ENCODE measurements at regions not wholly inside any gene's neighbourhood (a gene's known extent, or its start where the extent isn't known, plus 50 kb on each side); places are given as distances from the start of the nearest gene placed in this dataset.
"Not testable (repeated sequence)": the region's sequence is repeated elsewhere in the genome, so short reads cannot be mapped to it uniquely, and the experiment has no call there.

DNA sequence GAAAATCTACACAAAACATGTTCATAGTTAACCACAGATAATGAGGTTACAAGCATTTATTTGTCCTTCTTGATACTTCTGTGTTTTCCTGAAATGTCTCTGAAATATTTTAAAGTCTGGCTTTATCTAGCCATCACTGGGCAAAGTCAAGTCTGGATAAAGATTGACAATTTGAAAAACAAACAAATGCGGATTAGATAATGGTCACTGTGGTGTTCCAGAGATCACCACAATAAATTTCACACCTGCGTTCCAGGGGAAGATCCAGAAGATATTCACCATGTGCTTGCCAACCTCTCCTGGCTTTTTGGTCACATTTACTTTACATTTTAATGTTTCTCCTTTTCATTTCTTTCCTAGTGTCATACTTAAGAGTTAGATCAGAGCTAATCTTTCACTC, 109.7 kb upstream of the CCDC28A start:
- H3K4me3 ChIP-seq (ENCODE audit: low read depth, low read length) = no peak overlapping the region
- TF ChIP-seq, protein P1, sequence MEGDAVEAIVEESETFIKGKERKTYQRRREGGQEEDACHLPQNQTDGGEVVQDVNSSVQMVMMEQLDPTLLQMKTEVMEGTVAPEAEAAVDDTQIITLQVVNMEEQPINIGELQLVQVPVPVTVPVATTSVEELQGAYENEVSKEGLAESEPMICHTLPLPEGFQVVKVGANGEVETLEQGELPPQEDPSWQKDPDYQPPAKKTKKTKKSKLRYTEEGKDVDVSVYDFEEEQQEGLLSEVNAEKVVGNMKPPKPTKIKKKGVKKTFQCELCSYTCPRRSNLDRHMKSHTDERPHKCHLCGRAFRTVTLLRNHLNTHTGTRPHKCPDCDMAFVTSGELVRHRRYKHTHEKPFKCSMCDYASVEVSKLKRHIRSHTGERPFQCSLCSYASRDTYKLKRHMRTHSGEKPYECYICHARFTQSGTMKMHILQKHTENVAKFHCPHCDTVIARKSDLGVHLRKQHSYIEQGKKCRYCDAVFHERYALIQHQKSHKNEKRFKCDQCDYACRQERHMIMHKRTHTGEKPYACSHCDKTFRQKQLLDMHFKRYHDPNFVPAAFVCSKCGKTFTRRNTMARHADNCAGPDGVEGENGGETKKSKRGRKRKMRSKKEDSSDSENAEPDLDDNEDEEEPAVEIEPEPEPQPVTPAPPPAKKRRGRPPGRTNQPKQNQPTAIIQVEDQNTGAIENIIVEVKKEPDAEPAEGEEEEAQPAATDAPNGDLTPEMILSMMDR (conservative IDR thresholded peaks at IDR 0.05; ENCODE audit: low read depth, low read length) = no peak
- DNase-seq (ENCODE audit: low read depth) = no peak

DNA sequence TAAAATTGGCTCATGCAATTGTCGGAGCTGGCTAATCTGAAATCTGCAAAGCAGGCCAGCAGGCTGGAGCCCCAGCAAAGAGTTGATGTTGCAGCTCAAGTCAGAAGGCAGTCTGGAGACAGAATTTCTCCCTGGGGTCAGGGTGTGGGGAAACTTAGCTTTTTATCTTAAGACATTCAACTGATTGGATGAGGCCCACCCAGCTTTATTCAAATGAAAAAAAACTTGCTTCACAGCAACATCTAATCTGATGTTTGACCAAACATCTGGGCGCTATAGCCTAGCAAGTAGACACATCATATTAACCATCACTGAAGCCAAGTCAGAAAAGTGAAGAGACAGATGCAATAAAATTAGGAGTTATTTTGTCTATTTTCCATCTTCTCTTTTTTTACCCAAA, 108.8 kb upstream of the CCDC28A start:
- TF ChIP-seq, protein P1 (conservative IDR thresholded peaks at IDR 0.05; ENCODE audit: low read depth, low read length) = no peak
- DNase-seq (ENCODE audit: low read depth) = no peak
- no peak overlapping the region for H3K4me3 ChIP-seq (ENCODE audit: low read depth, low read length)

DNA sequence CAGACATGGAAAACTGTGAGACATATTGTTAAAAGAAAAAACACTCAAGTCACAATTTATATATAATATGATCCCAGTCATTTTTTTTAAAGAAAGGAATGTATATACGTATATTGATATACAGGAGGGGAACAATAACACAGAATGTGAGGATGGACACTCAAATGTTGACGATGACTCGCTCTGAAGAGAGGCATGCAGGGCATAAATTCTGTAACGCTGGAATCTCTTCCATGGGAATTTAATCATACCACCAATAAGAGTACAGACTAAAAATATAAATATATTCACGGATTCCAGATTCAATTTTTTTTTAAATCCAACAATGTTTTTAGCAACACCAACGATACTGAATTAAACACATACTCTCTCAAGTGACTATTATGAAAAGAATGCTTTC, 106.9 kb upstream of the CCDC28A start:
- peak; percentile 44 for DNase-seq (ENCODE audit: low read depth)
- H3K4me3 ChIP-seq (ENCODE audit: low read depth, low read length) = no peak overlapping the region
- TF ChIP-seq, protein P1 (conservative IDR thresholded peaks at IDR 0.05; ENCODE audit: low read depth, low read length) = no peak

DNA sequence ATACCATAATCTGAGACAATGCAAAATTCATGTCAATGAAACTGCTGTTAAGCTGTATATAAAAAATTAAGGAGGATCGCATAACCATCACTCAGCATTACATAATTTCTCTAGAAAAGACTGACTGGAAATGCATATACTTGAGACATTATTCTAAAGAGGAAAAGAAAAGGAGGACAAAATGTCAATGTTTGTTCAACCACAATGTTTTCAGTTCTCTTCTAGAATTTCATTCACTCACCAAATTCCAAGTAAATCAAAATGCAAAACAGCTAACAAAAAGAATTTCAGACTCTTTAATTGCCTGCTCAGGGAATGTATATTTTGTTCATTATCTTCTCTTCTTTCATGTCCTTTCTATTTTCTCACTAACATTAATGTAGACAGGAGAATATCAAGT, 106.2 kb upstream of the CCDC28A start:
- no peak overlapping the region for H3K4me3 ChIP-seq (ENCODE audit: low read depth, low read length)
- TF ChIP-seq, protein P1 (conservative IDR thresholded peaks at IDR 0.05; ENCODE audit: low read depth, low read length) = no peak
- DNase-seq (ENCODE audit: low read depth) = no peak

DNA sequence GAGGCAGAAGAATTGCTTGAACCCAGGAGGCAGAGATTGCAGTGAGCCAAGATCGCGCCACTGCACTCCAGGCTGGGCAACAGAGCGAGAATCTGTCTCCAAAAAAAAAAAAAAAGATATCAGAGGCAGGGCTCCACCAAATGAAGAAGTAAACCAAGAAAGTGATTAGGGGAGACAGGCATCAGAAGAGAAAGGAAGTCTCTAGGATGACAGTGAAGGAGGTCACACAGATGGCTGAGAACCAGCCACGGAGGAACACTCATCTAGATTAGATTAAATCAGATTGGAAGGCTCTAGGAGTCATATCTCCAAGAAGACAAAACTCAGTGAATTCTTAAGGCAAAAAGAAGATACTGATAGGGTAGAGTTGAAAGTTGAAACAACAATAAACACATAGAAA, 102.2 kb upstream of the CCDC28A start:
- no peak for DNase-seq (ENCODE audit: low read depth)
- TF ChIP-seq, protein P1 (conservative IDR thresholded peaks at IDR 0.05; ENCODE audit: low read depth, low read length) = no peak
- H3K4me3 ChIP-seq (ENCODE audit: low read depth, low read length) = no peak overlapping the region

DNA sequence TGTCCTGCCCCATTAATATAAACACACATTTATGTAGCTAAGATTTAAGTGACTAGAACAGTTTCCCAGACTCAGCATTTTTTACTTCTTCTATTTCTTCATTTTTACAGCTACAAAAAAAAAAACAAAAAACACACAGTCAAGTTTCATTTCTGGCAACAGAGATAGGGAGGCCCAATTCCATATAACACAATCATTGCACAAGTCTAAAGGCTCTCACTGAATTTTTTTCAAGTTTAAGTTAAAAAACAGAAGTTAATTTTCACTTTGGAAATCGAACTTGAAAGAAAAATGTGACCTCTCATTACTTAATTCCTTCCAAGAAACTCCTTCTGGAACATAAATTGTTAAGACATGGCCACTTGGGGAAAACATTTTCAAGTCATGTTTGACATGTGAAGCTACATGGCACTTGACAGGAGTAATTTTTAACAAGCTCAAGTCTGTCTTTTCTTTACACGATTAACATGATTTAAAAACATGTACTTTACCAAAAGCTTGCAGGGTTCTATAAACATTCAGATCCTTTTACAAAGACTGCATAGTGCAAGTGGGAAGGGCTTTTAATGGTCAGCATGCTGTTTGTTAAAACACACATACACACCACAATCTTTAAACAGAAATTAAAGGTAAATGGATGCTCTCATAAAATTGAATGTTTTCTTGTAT, 100.1 kb upstream of the CCDC28A start:
- TF ChIP-seq, protein P1 (conservative IDR thresholded peaks at IDR 0.05; ENCODE audit: low read depth, low read length) = no peak
- DNase-seq (ENCODE audit: low read depth) = peak; percentile 49

DNA sequence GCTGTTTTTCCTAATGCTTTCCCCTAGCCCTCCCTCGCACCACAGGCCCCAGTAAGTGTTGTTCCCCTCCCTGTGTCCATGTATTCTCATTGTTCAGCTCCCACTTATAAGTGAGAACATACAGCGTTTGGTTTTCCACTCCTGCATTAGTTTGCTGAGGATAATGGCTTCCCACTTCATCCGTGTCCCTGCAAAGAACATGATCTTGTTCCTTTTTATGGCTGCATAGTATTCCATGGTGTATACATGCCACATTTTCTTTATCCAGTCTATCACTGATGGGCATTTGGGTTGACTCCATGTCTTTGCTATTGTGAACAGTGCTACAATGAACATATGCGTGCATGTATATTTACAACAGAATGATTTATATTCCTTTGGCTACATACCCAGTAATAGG, 99.1 kb upstream of the CCDC28A start:
- DNase-seq (ENCODE audit: low read depth); H3K4me3 ChIP-seq (ENCODE audit: low read depth, low read length): not testable (repeated sequence)

More for the DNA sequence above, 100.1 kb upstream of the CCDC28A start:
- H3K4me3 ChIP-seq (ENCODE audit: low read depth, low read length) = no peak overlapping the region

Data from choroid plexus epithelial cell (primary cell).